Heart right ventricle (tissue), 16 donors: ENCODE measurements at regions not wholly inside any gene's neighbourhood (a gene's known extent, or its start where the extent isn't known, plus 50 kb on each side); places are given as distances from the start of the nearest gene placed in this dataset.

Source experiments
- ATAC-seq, 8 donors: fragments of 200-7000 bp; cut with Tn5 transposase; one replicate each; pipeline ENCODE4 v1.9.1; 2020; ENCODE audit warnings: mild to moderate bottlenecking in 8 of 8, moderate library complexity in 8 of 8, moderate number of reproducible peaks in 1 of 8
- DNase-seq, 2 donors: peaks; one replicate each; pipeline ENCODE4 v3.0.0-alpha.2; 2020
- H3K27ac ChIP-seq, 10 donors: fragments of 200-600 bp; sonication (generic) in 2 of 10; one replicate each; pipeline versions ENCODE4 v1.5.0 to v1.8.0; 2020 to 2022; ENCODE audit warnings: mild to moderate bottlenecking in 3 of 10
- H3K27me3 ChIP-seq, 7 donors: fragments of 200-600 bp; one replicate each; pipeline ENCODE4 v1.8.0; 2021 to 2022; ENCODE audit warnings: mild to moderate bottlenecking in 2 of 7
- H3K36me3 ChIP-seq, 9 donors: fragments of 200-600 bp; sonication (generic) in 1 of 9; one replicate each; pipeline versions ENCODE4 v1.5.0 to v1.8.0; 2020 to 2022; ENCODE audit warnings: mild to moderate bottlenecking in 2 of 9
- H3K4me1 ChIP-seq, 9 donors: fragments of 200-600 bp; sonication (generic) in 1 of 9; one replicate each; pipeline versions ENCODE4 v1.5.0 to v1.8.0; 2020 to 2022; ENCODE audit warnings: mild to moderate bottlenecking in 4 of 9
- H3K4me3 ChIP-seq, 10 donors: fragments of 200-600 bp; sonication (generic) in 2 of 10; one replicate each; pipeline versions ENCODE4 v1.5.0 to v1.8.0; 2020 to 2022; ENCODE audit warnings: mild to moderate bottlenecking in 7 of 10, moderate library complexity in 2 of 10
- H3K9me3 ChIP-seq, 11 donors: fragments of 200-600 bp in 10 of 11; sonication (generic) in 2 of 11; one replicate each; pipeline versions ENCODE4 v1.5.0 to v1.8.0; 2013 to 2022; ENCODE audit warnings: mild to moderate bottlenecking in 2 of 11, control low read depth in 1 of 11, moderate library complexity in 1 of 11
- CTCF ChIP-seq, 9 donors: fragments of 200-600 bp; sonication (generic) in 2 of 9; IDR thresholded peaks; one replicate each; pipeline versions ENCODE4 v1.5.0 to v1.8.0; 2021 to 2022; ENCODE audit warnings: antibody characterized with exemption in 9 of 9, mild to moderate bottlenecking in 5 of 9, moderate library complexity in 1 of 9
- WGBS, 2 donors: extraction: QIAGEN DNeasy Blood & Tissue Kit; methylation state at CpG; one replicate each; pipeline ENCODE4 v1.1.7; 2013; ENCODE audit warnings: inconsistent platforms in 1 of 2; 5-methylcytosine and 5-hydroxymethylcytosine counted together
- intact Hi-C, 10 donors: fragments of 100-400 bp; cut with DNase I; formaldehyde crosslinking; loops; one replicate each; pipeline versions ENCODE4 v1.11.1 to v1.14.2; 2022
- donor health status: Arrhythmogenic right ventricular cardiomyopathy.
- donor health status: ischemic (EF 13 %, LVEDD 7.1; RV severe dilation, severe dysfunction).
- donor health status: healthy with polysubstance abuse.
- donor health status: DM: no; HTN: yes; CAD: no.
- donor health status: DM: no; HTN: no; CAD: no.
- donor health status: ischemic (EF 25% LVEDD 6.9; RV normal size, moderate dysfunction).
- donor health status: ischemic (EF 25% LVEDD 5.7; RV mildly dilated, moderate dysfunction).
- donor health status: healthy.
- donor health status: DM: yes; HTN: yes; CAD: no.
- donor health status: Ischemic cardiomyopathy.
- donor health status: ischemic (EF 35%, LVEDD 5.7; RV mildly dilated, moderate dysfunction).
- donor health status: nonischemic (EF 11% LVEDD 7.7; RV severe dilation, severe dysfunction).
- donor health status: DM: yes; HTN: yes; CAD: no.
- donor health status: PGD.
- donor health status: ischemic (EF 29% LVEDD 5.4; RV normal size, mild dysfunction).
- donor health status: nonischemic (EF 23%, LVEDD 6.1; RV moderate dilation, normal function).

- ATAC-seq (no peak), DNase-seq (no peak)
- Histone ChIP-seq H3K9me3 (peaks cover 0 to 9% (median 0%) of the 10 kb centered on the region in 11 donors), H3K27ac (no peak overlapping the region), H3K4me1 (no peaks in the 10 kb centered on the region), H3K4me3 (no peak overlapping the region), H3K27me3 (no peaks in the 10 kb centered on the region), H3K36me3 (no peaks in the 10 kb centered on the region)
- intact Hi-C loops: loop anchor here in 1 of 10 donors (10.0 kb wide), 1 partner anchor 62 kb away; no protein-coding TSS in a partner anchor
- TF ChIP-seq CTCF (IDR thresholded peaks at IDR 0.05): no peak
- WGBS, 2 donors: 80 to 87% methylated on average over 2 of the region's 2 CpGs
Measured at GRCh38 chr18:39962546-39962945, 1992.5 kb upstream of the PIK3C3 start.

- H3K9me3 ChIP-seq: peaks cover 0 to 9% (median 0%) of the 10 kb centered on the region in 11 donors
- H3K27me3 ChIP-seq: no peaks in the 10 kb centered on the region
- no peak for TF ChIP-seq CTCF (IDR thresholded peaks at IDR 0.05)
- no peaks in the 10 kb centered on the region for H3K36me3 ChIP-seq
- DNase-seq (no peak), ATAC-seq (no peak)
- no peaks in the 10 kb centered on the region for H3K4me1 ChIP-seq
- WGBS, 2 donors: 90 to 100% methylated on average over 1 of the region's 1 CpG
- intact Hi-C loops: loop anchor here in 1 of 10 donors (10.0 kb wide), 1 partner anchor 64 kb away; no protein-coding TSS in a partner anchor
- no peak overlapping the region for H3K27ac ChIP-seq
- H3K4me3 ChIP-seq: no peak overlapping the region
Measured at GRCh38 chr18:39960550-39960949, 1994.5 kb upstream of the PIK3C3 start.

GRCh38 chr18:39959839-39960238 lies 1995.2 kb upstream of the PIK3C3 start:
- Histone ChIP-seq H3K27ac (no peak overlapping the region), H3K27me3 (no peaks in the 10 kb centered on the region), H3K36me3 (no peaks in the 10 kb centered on the region), H3K4me1 (no peaks in the 10 kb centered on the region), H3K9me3 (peaks cover 0 to 9% (median 0%) of the 10 kb centered on the region in 11 donors), H3K4me3 (no peak overlapping the region)
- no peak for DNase-seq
- intact Hi-C loops: loop anchor here in 1 of 10 donors (10.0 kb wide), 1 partner anchor 65 kb away; no protein-coding TSS in a partner anchor
- 84 to 88% methylated on average over 2 of the region's 2 CpGs for WGBS, 2 donors
- no peak for TF ChIP-seq CTCF (IDR thresholded peaks at IDR 0.05)
- no peak for ATAC-seq

GRCh38 chr18:39958876-39959275 lies 1996.2 kb upstream of the PIK3C3 start:
- DNase-seq: no peak
- no peak for ATAC-seq
- TF ChIP-seq CTCF (IDR thresholded peaks at IDR 0.05): no peak
- intact Hi-C loops: no loop called here
- no peak overlapping the region for H3K27ac ChIP-seq
- H3K4me1 ChIP-seq: no peaks in the 10 kb centered on the region
- 73 to 79% methylated on average over 1 of the region's 1 CpG for WGBS, 2 donors
- no peak overlapping the region for H3K4me3 ChIP-seq
- peaks cover 0 to 9% (median 0%) of the 10 kb centered on the region in 11 donors for H3K9me3 ChIP-seq
- H3K27me3 ChIP-seq: no peaks in the 10 kb centered on the region
- H3K36me3 ChIP-seq: no peaks in the 10 kb centered on the region
